ENCODE measurements at regions not wholly inside any gene's neighbourhood (a gene's known extent, or its start where the extent isn't known, plus 50 kb on each side); places are given as distances from the start of the nearest gene placed in this dataset.
A peak's percentile ranks its signal among the peaks of the same experiment; 100 is the strongest.
"Not testable (repeated sequence)": the region's sequence is repeated elsewhere in the genome, so short reads cannot be mapped to it uniquely, and the experiment has no call there.

- no peak for DNase-seq (ENCODE audit: extremely low read depth, low read depth)
Measured at GRCh38 chr6:130547723-130548122, 181.9 kb downstream of the TMEM200A start.

DNA sequence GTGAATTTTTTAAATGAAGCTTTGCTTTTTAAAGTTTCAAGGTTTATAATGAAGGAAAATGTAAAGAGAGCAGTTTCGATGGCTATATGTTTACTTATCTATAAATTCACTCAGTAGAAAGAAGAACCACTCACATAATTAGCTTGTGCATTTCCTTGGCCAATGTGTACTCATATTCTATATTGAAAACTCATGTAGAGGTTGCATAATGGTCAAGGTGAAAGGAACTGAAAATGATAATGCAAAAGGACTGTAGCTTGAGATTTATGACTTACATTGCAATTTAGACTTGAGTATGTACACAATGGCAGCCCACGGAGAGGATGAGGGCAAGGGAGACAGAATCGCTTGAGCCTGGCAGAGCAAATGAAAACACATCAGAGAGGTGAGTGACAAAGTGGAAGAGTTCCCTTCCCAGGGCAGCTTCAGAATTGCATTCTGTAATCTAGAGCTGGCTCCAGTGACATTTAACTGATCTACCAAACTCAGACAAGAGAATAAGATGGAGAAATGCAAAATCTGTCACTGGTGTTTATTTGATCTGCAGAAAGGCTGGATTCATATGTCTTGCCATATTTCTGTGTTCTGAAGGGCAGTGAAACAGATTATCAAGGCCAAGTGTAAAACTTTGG is 191.8 kb downstream of the TMEM200A start:
- DNase-seq (ENCODE audit: extremely low read depth, low read depth): no peak

- DNase-seq (ENCODE audit: extremely low read depth, low read depth): no peak
Measured at GRCh38 chr6:130558131-130558530, 192.3 kb downstream of the TMEM200A start.

DNA sequence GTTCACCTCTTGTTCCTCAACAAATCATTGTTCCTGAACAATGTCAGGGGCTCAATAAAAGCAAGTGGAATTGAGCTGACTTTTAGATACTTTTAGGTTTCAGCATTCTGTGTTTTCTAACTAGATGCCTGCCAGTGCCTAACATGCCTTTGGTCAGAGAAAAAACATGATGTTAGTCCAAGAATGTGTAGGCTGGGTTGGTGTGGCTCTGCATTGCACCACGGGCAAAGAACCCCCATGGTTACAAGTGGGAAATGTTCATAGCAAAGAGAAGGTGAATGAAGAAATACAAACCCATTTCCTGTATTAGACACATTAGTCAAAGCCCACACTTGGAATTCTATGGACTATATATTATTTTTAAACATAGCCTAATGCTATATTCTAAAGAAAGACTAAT is 193.3 kb downstream of the TMEM200A start:
- no peak for DNase-seq (ENCODE audit: extremely low read depth, low read depth)

DNA sequence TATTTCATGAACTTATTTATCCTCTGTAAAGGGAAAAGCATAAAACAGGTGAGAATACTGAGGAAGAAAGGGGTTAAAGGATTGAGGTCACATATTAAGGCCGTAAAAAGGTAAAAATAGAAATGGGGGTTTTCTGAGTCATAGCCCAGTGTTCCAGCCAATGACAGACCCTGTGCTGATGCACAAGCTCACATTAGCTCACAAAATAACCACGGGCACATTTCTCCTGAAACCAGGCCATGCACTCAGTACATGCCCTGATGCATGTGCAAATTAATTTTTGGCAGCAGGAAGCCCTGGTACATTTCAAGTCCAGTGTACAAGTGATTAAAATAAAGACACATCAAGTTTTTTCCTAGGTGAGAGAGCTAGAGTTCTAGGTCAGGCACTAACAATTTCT is 194.4 kb downstream of the TMEM200A start:
- no peak for DNase-seq (ENCODE audit: extremely low read depth, low read depth)

GRCh38 chr6:130561159-130561558 is 195.3 kb downstream of the TMEM200A start:
- not testable (repeated sequence) for DNase-seq (ENCODE audit: extremely low read depth, low read depth)

- DNase-seq (ENCODE audit: extremely low read depth, low read depth): no peak
Measured at GRCh38 chr6:130565696-130566095, 199.9 kb downstream of the TMEM200A start.

DNA sequence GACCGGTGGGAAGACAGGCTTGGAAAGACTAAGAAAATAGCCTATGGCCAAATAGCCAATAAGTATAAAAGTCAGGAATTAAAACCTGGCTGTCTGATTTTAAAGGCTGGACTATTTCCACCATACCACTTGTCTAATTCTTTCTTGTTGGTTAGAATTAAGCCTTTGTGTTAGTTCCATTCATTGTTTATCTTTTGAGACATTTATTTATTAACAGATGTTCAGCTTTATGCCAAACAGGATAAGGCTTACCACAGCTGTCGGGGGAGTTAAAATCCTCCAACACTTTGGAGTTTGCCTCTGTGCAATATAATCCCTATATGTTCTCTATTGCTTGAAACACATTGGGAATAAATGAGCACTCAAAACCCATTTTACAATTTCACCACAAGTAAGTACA is 208.3 kb downstream of the TMEM200A start:
- DNase-seq (ENCODE audit: extremely low read depth, low read depth): no peak

DNA sequence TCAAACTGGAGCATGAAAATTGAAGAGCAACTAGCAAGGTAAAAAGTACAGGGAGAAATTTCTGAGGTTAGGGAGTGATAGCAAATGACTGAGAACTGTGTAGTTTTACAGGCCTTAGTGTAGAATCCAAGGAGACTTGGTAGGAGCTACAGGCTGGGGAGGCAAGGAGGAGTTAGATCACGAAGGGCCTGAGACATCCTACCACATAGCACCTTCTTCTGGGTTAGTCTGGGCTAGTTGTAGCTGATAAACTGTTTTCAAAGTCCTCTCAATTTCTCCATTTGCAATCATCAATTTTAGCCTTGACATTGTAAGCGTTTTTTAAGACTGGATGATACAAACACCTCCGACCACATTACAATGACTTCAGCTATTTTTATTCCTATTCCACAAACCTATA is 209.7 kb downstream of the TMEM200A start:
- DNase-seq (ENCODE audit: extremely low read depth, low read depth): no peak

- no peak for DNase-seq (ENCODE audit: extremely low read depth, low read depth)
Measured at GRCh38 chr6:130575971-130576370, 210.2 kb downstream of the TMEM200A start.

GRCh38 chr6:130577178-130577919 is 211.5 kb downstream of the TMEM200A start:
- DNase-seq (ENCODE audit: extremely low read depth, low read depth): no peak

DNA sequence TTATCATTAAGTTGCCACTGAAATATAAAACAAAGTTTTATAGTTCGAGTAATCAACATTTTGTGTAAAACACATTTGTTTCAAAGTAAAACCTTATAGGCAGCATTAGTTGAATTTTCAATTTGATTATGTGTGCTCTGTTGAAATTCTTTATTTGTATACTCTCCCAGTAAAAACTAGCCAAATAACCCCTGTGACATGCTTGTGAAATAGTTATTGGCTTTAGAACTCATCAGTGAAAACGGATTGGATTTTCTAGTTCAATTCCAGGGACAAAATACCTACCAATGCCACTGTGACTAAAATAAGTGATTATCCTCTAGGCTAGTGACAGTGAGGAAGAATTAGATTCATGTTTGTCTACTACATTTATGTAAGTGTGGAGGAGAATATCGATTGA is 212.9 kb downstream of the TMEM200A start:
- DNase-seq (ENCODE audit: extremely low read depth, low read depth): no peak

DNA sequence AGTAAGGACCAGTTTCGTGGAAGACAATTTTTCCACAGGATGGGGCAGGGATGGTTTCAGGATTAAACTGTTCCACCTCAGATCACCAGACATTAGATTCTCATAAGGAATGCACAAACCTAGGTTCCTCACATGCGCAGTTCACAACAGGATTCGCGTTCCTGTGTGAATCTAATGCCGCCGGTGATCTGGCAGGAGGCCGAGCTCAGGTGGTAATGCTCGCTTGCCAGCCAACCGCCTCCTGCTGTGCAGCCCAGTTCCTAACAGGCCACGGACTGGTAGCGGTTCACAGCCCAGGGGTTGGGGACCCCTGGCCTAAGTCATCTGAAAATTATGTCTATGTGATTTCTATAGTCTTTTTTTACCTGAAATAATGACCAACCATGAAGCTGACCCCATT is 217.5 kb downstream of the TMEM200A start:
- DNase-seq (ENCODE audit: extremely low read depth, low read depth): no peak

GRCh38 chr6:130585587-130585986 is 219.8 kb downstream of the TMEM200A start:
- DNase-seq (ENCODE audit: extremely low read depth, low read depth): no peak

DNA sequence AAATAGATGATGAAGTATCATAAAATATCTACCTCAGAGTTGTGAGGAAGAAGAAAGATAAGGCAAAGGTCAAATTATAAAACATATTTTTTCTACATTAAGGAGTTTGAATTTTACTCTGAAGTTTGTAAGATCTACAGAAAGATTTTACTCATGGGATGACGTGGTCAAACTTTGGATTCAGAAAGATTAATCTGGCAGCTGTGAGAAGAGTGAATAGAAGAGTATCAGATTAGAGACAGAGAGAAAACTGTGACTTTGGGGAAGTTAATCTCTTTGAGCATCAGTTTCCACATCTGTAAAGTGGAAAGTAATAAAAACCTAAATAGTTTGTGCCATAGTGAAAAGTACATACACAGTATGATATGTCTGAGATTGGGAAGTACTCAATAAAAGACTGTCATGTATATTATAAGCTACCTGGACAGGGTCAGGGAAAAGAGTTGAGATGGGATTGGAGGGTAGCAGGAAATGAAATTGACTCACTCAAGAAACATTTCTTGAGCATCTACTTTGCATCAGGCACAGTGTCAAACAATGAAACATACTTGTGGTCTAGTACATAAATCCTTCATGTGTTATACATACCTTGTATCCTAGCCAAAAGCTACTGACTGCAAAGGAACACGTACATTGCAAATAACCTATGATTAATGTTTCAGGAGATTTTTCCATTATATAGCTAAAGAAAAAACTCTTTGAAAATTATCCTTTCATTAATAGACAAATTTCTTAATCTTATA is 222.1 kb downstream of the TMEM200A start:
- no peak for DNase-seq (ENCODE audit: extremely low read depth, low read depth)

- DNase-seq (ENCODE audit: extremely low read depth, low read depth): no peak
Measured at GRCh38 chr6:130593200-130593599, 227.4 kb downstream of the TMEM200A start.

DNA sequence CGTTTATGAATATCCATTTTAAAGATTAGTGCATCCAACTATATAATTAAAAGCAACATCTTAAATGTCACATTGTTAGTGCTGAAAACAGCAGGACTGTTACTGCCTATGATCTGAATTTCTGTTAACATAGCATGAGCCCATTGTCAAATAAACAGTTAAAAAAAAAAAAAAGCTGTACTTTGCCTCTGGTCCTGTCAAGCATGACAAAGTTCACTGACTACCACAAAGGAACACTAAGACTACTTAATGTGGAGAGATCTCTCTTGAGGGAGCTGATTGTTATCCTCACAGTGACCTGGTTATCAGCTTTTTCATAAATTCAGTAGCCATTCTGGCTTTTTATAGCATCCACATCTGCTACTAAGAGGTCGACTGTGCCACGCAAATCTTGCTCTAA is 228.1 kb downstream of the TMEM200A start:
- no peak for DNase-seq (ENCODE audit: extremely low read depth, low read depth)

GRCh38 chr6:130598021-130598989 is 228.9 kb upstream of the SMLR1 start:
- no peak for DNase-seq (ENCODE audit: extremely low read depth, low read depth)

- no peak for DNase-seq (ENCODE audit: extremely low read depth, low read depth)
Measured at GRCh38 chr6:130600880-130601341, 226.3 kb upstream of the SMLR1 start.

- peak; percentile 7 for DNase-seq (ENCODE audit: extremely low read depth, low read depth)
Measured at GRCh38 chr6:130602151-130602770, 224.9 kb upstream of the SMLR1 start.
